GM12891 (cell line): ENCODE measurements at regions not wholly inside any gene's neighbourhood (a gene's known extent, or its start where the extent isn't known, plus 50 kb on each side); places are given as distances from the start of the nearest gene placed in this dataset.

Experiments used
- DNase-seq: peaks from one replicate; pipeline ENCODE4 v3.0.0; 2011; ENCODE audit warnings: low spot score; ENCODE audit not compliant: insufficient read length
- FAIRE-seq: peaks from 2 replicates; lab custom pipeline; 2011; peaks lifted over from hg19 to GRCh38; lab: Jason Lieb, UNC
- PAX5 ChIP-seq: IDR thresholded peaks from 2 replicates; pipeline ENCODE4 v1.6.1; 2011; ENCODE audit warnings: low read length, moderate library complexity, mild to moderate bottlenecking; ENCODE audit not compliant: insufficient read depth, severe bottlenecking
- POLR2A ChIP-seq: IDR thresholded peaks from 2 replicates; pipeline ENCODE4 v1.6.1; 2011; ENCODE audit warnings: low read depth, low read length, control low read depth
- POLR2AphosphoS5 ChIP-seq: IDR thresholded peaks from 2 replicates; pipeline ENCODE4 v1.6.1; 2011; ENCODE audit warnings: low read depth, low read length, control low read depth
- POU2F2 ChIP-seq: IDR thresholded peaks from 2 replicates; pipeline ENCODE4 v1.6.1; 2011; ENCODE audit warnings: low read depth, mild to moderate bottlenecking, control low read depth, low read length, moderate library complexity
- SPI1 ChIP-seq: IDR thresholded peaks from 2 replicates; pipeline ENCODE4 v1.6.1; 2011; ENCODE audit warnings: low read depth, low read length, control low read depth
- TAF1 ChIP-seq: IDR thresholded peaks from 2 replicates; pipeline ENCODE4 v1.6.1; 2011; ENCODE audit warnings: low read depth, low read length, control low read depth

DNA sequence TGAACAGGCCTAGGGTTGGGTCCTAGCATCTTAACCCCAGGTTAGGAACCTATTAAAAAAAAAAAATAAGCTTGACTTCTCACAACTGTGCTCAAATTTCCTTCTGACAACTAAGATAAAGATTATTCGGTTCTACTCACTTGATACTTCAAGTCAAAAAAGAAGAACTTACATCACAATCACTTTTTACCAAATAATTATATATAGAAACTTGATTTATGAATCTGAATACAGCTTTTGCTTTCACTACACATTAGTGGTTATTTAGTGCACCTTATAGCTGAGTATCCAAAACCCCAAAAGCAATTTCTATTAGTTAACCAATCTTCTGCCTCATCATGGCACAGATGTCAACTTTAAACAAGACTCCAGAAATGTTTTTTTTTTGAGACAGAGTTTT, 119.0 kb upstream of the DST start:
- FAIRE-seq (no peak), DNase-seq (no peak)
- TF ChIP-seq POU2F2 (no peak), PAX5 (no peak)

DNA sequence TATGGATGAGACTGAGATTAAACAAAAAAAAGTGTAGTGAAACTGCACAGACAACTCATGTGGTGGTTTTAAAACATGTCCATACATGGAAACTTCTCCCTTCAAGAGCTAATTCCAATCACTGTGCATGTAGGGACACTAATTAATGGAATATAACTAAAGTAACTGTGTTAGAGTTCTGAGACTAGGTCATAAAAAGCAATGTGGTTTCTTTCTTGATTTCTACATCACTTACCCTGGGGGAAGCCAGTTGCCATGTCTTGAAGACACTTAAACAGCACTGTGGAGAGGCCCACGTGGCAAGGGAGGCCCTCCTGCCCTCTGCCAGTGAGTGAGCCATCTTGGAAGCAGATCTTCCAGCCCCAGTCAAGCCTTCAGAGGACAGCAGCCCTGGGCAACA, 118.2 kb upstream of the DST start:
- no peak for FAIRE-seq
- no peak for DNase-seq

DNA sequence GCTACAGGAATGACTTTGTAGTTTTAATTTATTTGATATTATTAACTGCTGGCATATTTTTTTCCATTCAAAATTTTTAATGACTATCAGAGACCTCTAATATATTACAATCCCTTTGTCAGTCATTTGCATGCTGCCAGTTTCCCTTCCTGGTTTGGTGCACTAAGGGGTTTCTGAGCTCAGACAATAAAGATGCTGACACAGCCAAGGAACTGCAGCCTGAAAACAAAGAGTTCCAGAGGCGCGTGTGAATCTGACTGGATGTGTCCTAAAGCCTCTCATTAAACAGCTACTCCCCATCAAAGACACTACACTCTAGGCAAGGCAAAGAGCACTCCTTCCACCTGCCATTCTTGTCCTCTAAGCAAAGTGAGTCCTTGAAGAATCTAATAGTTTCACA, 116.8 kb upstream of the DST start:
- FAIRE-seq (no peak), DNase-seq (no peak)
- TF ChIP-seq TAF1 (no peak), POLR2AphosphoS5 (no peak), SPI1 (peak; percentile 74), PAX5 (no peak), POLR2A (no peak), POU2F2 (0 out of 2 replicates have a peak, but pooled peaks have one; percentile 18)

More for the DNA sequence above, 118.2 kb upstream of the DST start:
- TF ChIP-seq POU2F2 (no peak), POLR2AphosphoS5 (no peak), POLR2A (no peak), PAX5 (no peak)

DNA sequence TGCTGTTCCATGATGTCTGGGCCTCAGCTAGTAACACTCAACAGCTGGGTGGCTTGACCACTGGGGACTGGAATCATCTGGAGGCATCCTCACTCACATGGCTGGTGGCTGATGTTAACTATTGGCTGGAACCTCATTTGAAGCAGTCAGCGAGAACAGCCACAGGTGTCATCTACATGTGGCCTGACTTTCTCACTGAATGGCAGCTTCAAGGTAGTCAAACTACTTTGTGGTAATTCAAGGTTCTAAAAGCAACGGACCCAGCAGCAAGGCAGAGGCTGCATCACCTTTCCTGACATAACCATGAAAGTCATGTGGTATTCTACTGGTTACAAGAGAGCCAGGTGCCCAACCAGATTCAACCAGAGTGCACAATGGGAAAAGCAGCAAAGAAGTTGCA, 115.9 kb upstream of the DST start:
- FAIRE-seq (peak; percentile 58), DNase-seq (no peak)
- TF ChIP-seq SPI1, result no peak
- no peak for TF ChIP-seq PAX5
- no peak for TF ChIP-seq POU2F2
- TF ChIP-seq TAF1, result no peak
- no peak for TF ChIP-seq POLR2A
- TF ChIP-seq POLR2AphosphoS5, result no peak

- FAIRE-seq, result peak; percentile 70
- no peak for TF ChIP-seq POLR2AphosphoS5
- no peak for TF ChIP-seq POLR2A
- TF ChIP-seq PAX5, result no peak
- no peak for TF ChIP-seq POU2F2
- TF ChIP-seq TAF1, result no peak
- TF ChIP-seq SPI1, result no peak
- DNase-seq, result no peak
Measured at GRCh38 chr6:56758120-56758519, 115.4 kb upstream of the DST start.

- TF ChIP-seq PAX5 (no peak), TAF1 (no peak), POLR2AphosphoS5 (no peak), SPI1 (no peak), POLR2A (no peak), POU2F2 (no peak)
- FAIRE-seq, result no peak
- DNase-seq, result no peak
Measured at GRCh38 chr6:56757588-56757984, 114.9 kb upstream of the DST start.

GRCh38 chr6:56756791-56757587, 114.3 kb upstream of the DST start:
- DNase-seq (no peak), FAIRE-seq (peak; percentile 76)
- TF ChIP-seq POLR2A, result no peak
- no peak for TF ChIP-seq SPI1
- TF ChIP-seq POLR2AphosphoS5, result no peak
- no peak for TF ChIP-seq PAX5
- no peak for TF ChIP-seq TAF1
- TF ChIP-seq POU2F2, result no peak

DNA sequence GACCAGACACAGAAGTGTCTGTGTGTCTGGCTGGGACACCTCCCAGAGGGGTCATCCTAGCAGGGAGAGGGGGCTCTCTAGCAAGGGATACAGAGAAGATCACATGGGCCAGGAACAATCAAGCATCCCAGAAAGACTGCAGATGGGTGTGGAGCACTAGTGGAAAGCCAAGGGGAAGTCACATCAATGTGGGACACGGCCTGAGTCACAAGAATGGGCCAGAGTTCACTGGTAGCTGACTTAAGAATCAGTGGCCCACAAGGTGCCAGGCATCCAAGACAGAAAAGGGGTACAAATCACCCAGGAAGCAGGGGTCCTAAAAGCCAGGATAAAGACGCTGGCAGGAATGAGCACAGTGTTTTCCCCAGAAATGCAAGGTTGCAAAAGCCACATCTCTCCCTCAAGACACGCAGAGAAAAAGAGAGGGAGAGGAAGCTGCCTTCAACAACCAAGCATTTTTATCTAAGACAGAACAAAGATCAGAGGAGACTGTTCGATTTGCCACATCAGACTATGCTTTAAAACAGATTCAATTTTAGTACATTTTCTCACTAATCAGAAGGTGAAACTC, 113.6 kb upstream of the DST start:
- TF ChIP-seq PAX5, result no peak
- TF ChIP-seq POU2F2, result no peak
- no peak for TF ChIP-seq POLR2AphosphoS5
- no peak for TF ChIP-seq TAF1
- no peak for TF ChIP-seq SPI1
- TF ChIP-seq POLR2A, result no peak
- FAIRE-seq (no peak), DNase-seq (no peak)

DNA sequence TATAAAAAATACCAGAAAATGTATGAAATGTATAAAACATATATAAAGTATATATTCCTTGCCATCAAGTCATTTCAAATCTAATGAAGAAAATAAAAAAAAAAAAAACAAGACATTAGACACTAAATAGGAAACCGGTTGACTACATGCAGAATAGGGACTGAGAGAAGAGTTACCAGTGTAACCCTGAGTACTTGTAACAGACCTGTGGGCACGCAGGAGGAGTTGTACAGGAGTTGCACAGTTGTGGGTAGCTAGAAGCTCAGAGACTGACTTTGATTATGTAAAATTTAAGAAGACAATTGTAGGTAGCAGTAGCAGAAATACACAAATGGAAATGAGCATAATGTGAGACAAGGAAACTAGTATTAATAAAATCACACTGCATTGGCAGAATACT, 112.4 kb upstream of the DST start:
- no peak for DNase-seq
- no peak for TF ChIP-seq POU2F2
- no peak for TF ChIP-seq POLR2A
- TF ChIP-seq TAF1, result no peak
- TF ChIP-seq POLR2AphosphoS5, result no peak
- no peak for TF ChIP-seq PAX5
- TF ChIP-seq SPI1, result no peak
- FAIRE-seq, result no peak

DNA sequence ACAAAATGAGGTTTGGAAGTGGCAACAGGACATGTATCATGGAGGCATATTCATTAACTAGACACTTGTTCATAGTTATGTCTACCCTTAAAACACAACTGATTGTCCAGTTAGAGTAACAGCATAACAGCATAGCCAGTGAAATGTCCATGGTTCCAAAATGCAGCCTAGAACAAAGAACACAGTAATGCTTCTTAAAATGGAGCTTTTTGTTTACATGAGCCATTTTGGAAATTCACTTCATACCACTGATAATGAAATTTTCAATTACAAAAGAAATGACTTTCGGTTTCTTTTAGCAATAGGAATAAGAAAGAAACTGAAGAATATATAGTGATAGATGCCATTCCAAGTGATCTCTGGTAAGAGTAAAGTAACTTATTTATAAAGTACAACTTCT, 111.1 kb upstream of the DST start:
- TF ChIP-seq POLR2AphosphoS5, result no peak
- no peak for TF ChIP-seq PAX5
- no peak for TF ChIP-seq SPI1
- TF ChIP-seq POLR2A, result no peak
- no peak for TF ChIP-seq TAF1
- TF ChIP-seq POU2F2, result no peak
- FAIRE-seq, result peak; percentile 84
- DNase-seq, result no peak
